Skeletal muscle satellite cell (primary cell): ENCODE measurements at regions not wholly inside any gene's neighbourhood (a gene's known extent, or its start where the extent isn't known, plus 50 kb on each side); places are given as distances from the start of the nearest gene placed in this dataset.

Experiments used
- H3K27me3 ChIP-seq: 2 replicates; pipeline ENCODE4 v1.7.0; 2013; ENCODE audit warnings: low read length; ENCODE audit not compliant: control insufficient read depth, insufficient read depth
- H3K36me3 ChIP-seq: 2 replicates; pipeline ENCODE4 v1.7.0; 2013; ENCODE audit warnings: mild to moderate bottlenecking, control low read depth, low read length; ENCODE audit not compliant: insufficient read depth
- H3K4me1 ChIP-seq: 2 replicates; pipeline ENCODE4 v1.7.0; 2013; ENCODE audit warnings: low read length; ENCODE audit not compliant: control insufficient read depth, insufficient read depth
- H3K4me2 ChIP-seq: 2 replicates; pipeline ENCODE4 v1.7.0; 2013; ENCODE audit warnings: mild to moderate bottlenecking, low read length
- H3K4me3 ChIP-seq: 2 replicates; pipeline ENCODE4 v1.7.0; 2013; ENCODE audit warnings: low read length
- H3K9ac ChIP-seq: 2 replicates; pipeline ENCODE4 v1.7.0; 2013; ENCODE audit warnings: mild to moderate bottlenecking, low read depth, low read length, moderate library complexity
- H3K9me3 ChIP-seq: replicated peaks from 2 replicates; pipeline ENCODE4 v1.7.0; 2013; ENCODE audit warnings: mild to moderate bottlenecking, control low read depth, low read length

GRCh38 chr22:22141031-22141430 lies 103.6 kb upstream of the VPREB1 start:
- Histone ChIP-seq H3K4me3 (no peak overlapping the region), H3K9me3 (no peaks in the 10 kb centered on the region), H3K4me1 (no peaks in the 10 kb centered on the region), H3K9ac (no peak overlapping the region), H3K36me3 (no peaks in the 10 kb centered on the region), H3K4me2 (no peak overlapping the region), H3K27me3 (peaks cover 61% of the 10 kb centered on the region)

DNA sequence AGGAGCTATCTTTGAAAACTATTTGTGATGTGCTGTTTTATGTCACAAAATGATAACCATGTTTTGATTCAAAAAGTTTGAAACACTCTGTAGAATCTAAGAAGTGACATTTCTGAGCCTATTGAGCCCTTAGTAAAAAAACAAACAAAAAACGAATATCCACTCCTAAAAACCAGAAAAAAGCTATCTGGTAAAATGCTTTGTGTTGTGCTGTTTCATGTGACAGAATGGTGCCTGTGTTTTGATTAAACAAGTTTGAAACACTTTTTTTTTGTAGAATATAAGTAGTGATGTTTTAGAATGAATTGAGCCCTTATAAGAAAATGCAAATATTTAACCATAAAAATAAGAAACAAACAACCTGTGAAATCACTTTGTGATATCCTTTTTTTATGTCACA lies 105.2 kb upstream of the VPREB1 start:
- Histone ChIP-seq H3K27me3 (peaks cover 71% of the 10 kb centered on the region), H3K9me3 (no peaks in the 10 kb centered on the region), H3K9ac (no peak overlapping the region), H3K4me2 (no peak overlapping the region), H3K36me3 (no peaks in the 10 kb centered on the region), H3K4me1 (no peaks in the 10 kb centered on the region), H3K4me3 (no peak overlapping the region)

- H3K36me3 ChIP-seq, result no peaks in the 10 kb centered on the region
- H3K4me2 ChIP-seq, result no peak overlapping the region
- H3K27me3 ChIP-seq, result peaks cover 67% of the 10 kb centered on the region
Observed at GRCh38 chr22:22138915-22139314, 105.7 kb upstream of the VPREB1 start.

DNA sequence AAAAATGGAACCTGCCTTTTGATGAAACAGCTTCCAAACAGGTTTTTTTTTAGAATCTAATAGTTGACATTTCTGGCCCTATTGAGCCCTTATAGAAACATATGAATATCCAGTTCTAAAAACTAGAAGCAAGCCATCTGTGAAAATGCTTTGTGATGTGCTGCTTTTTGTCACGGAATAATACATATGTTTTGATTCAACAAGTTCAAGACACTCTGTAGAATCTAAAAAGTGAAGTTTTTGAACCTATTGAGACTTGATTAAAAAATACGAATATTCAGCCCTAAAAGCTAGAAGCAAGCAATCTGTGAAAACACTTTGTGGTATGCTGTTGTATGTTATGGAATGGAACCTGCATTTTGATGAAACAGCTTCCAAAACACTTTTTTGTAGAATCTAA lies 106.7 kb upstream of the VPREB1 start:
- Histone ChIP-seq H3K27me3 (peaks cover 64% of the 10 kb centered on the region), H3K36me3 (no peaks in the 10 kb centered on the region), H3K4me3 (no peak overlapping the region), H3K4me2 (no peak overlapping the region), H3K9ac (no peak overlapping the region), H3K9me3 (no peaks in the 10 kb centered on the region), H3K4me1 (no peaks in the 10 kb centered on the region)

More at GRCh38 chr22:22138915-22139314, 105.7 kb upstream of the VPREB1 start:
- H3K9me3 ChIP-seq, result no peaks in the 10 kb centered on the region
- H3K4me1 ChIP-seq, result no peaks in the 10 kb centered on the region
- H3K9ac ChIP-seq, result no peak overlapping the region
- H3K4me3 ChIP-seq, result no peak overlapping the region

DNA sequence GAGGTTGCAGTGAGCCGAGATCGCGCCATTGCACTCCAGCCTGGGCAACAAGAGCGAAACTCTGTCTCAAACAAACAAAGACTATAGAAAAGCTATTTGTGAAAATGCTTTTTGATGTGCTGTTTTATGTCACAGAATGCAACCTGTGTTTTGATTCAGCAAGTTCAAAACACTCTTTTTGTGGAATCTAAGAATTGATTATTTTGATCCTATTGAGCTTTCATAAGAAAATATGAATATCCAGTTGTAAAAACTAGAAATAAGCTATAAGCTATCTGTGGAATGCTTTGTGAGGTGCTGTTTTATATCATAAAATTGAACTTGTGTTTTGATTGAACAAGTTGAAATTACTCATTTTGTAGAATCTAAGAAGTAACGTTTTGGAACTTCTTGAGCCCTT lies 110.7 kb upstream of the VPREB1 start:
- no peak overlapping the region for H3K4me2 ChIP-seq

GRCh38 chr22:22130953-22131608 lies 113.5 kb upstream of the VPREB1 start:
- Histone ChIP-seq H3K9ac (no peak overlapping the region), H3K4me1 (no peaks in the 10 kb centered on the region), H3K4me3 (no peak overlapping the region), H3K9me3 (no peaks in the 10 kb centered on the region), H3K27me3 (peaks cover 49% of the 10 kb centered on the region), H3K4me2 (no peak overlapping the region), H3K36me3 (no peaks in the 10 kb centered on the region)

More for the DNA sequence above, 110.7 kb upstream of the VPREB1 start:
- H3K9me3 ChIP-seq, result no peaks in the 10 kb centered on the region
- peaks cover 53% of the 10 kb centered on the region for H3K27me3 ChIP-seq
- H3K4me1 ChIP-seq, result no peaks in the 10 kb centered on the region
- no peak overlapping the region for H3K4me3 ChIP-seq
- H3K36me3 ChIP-seq, result no peaks in the 10 kb centered on the region
- H3K9ac ChIP-seq, result no peak overlapping the region

DNA sequence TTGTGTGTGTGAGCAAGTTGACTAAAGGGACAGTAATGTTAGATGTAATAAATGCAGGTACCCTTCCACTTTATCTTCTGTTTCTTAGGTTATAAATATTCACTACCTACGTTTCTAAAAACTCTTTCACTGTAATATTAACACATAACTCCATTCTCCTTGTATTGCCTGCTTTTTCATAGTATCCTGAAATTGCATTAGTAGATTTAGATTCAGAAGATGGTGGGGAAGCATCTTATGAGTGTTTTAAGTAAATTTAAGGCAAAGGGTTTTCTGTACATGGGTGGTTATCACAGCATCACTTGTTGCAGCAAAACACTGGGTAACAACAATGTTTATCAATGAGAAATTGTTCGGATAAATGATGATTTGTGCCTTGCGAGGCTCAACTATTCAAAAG lies 115.2 kb upstream of the VPREB1 start:
- no peaks in the 10 kb centered on the region for H3K36me3 ChIP-seq
- H3K4me3 ChIP-seq, result no peak overlapping the region
- H3K4me2 ChIP-seq, result no peak overlapping the region

GRCh38 chr22:22128440-22128839 lies 116.1 kb upstream of the VPREB1 start:
- no peak overlapping the region for H3K4me3 ChIP-seq
- H3K9ac ChIP-seq, result no peak overlapping the region
- H3K27me3 ChIP-seq, result peaks cover 44% of the 10 kb centered on the region
- H3K36me3 ChIP-seq, result no peaks in the 10 kb centered on the region
- no peaks in the 10 kb centered on the region for H3K9me3 ChIP-seq
- no peaks in the 10 kb centered on the region for H3K4me1 ChIP-seq
- no peak overlapping the region for H3K4me2 ChIP-seq

More for the DNA sequence above, 115.2 kb upstream of the VPREB1 start:
- Histone ChIP-seq H3K4me1 (no peaks in the 10 kb centered on the region), H3K9me3 (no peaks in the 10 kb centered on the region), H3K27me3 (peaks cover 44% of the 10 kb centered on the region), H3K9ac (no peak overlapping the region)

- no peaks in the 10 kb centered on the region for H3K9me3 ChIP-seq
- H3K4me1 ChIP-seq, result no peaks in the 10 kb centered on the region
- H3K36me3 ChIP-seq, result no peaks in the 10 kb centered on the region
- no peak overlapping the region for H3K9ac ChIP-seq
- peaks cover 47% of the 10 kb centered on the region for H3K27me3 ChIP-seq
- no peak overlapping the region for H3K4me2 ChIP-seq
- H3K4me3 ChIP-seq, result no peak overlapping the region
Observed at GRCh38 chr22:22127100-22127499, 117.5 kb upstream of the VPREB1 start.

DNA sequence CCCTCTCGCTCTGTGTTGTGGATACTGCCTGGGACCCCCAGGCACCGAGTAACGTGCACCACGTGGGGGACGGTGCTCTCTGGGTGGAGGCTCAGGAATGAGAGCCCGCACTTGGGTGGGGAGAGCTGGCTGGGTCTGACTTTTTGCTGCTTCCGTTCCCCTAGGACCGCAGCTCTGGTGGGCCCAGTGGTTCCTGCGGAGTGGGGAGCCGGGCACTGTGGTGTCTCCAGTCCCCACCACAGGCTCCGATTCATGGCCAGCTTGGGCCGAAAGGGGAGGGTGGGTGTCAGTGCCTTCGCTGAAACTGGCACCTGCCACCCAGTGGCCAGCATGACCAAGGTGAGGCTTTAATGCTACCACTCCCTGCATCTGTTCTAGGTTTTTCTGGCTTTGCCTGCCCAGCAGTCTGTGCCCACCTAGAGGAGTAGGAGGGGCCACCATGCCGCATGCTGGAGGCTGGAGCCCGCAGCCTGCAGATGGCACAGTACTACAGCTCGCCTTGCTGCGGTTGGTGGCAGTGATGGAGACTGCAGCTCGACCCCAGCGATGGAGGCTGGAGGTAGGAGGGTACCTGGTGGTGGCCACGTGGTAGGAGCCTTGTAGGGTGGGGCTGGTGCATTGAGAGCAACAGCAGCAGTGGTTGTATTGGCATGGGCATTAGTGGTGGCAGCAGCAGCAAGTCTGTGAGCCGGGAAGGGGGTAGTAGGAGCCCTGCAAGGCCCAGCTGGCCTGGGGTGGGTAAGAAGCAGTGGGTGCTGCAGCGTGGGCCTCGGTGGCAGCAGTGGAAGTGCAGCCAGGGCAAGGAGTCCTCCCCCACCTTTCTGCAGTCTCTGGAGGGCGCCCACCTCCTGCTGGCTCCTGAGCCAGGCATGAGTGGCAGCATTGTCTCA lies 118.8 kb upstream of the VPREB1 start:
- Histone ChIP-seq H3K4me3 (no peak overlapping the region), H3K4me2 (no peak overlapping the region), H3K9ac (no peak overlapping the region), H3K27me3 (peaks cover 34% of the 10 kb centered on the region), H3K36me3 (no peaks in the 10 kb centered on the region), H3K4me1 (no peaks in the 10 kb centered on the region), H3K9me3 (no peaks in the 10 kb centered on the region)

DNA sequence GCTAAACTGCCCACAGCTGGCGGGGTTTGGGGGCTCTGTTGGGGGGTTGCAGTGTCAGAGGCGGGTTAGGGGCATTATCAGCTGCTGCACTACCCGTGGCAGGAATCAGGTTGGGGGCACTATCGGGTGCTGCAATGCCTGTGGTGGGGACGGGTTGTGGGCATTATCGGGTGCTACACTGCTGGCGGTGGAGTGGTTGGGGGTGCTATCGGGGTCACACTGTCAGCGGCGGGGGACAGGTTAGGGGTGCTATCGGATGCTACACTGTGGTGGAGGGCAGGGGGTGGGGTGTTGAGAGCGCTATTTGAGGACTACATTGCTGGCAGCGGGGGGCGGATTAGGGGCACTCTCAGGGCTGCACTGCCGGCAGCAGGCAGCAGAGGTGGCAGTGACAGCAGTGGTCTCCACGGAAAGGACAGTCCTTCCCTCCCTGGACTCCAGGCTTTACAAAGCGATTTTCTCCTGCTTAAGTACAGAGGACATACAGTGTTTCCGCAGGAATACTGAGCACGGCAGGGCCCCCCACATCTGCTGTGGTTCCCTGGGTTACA lies 119.5 kb upstream of the VPREB1 start:
- no peaks in the 10 kb centered on the region for H3K9me3 ChIP-seq
- no peak overlapping the region for H3K4me2 ChIP-seq
- H3K27me3 ChIP-seq, result peaks cover 29% of the 10 kb centered on the region
- H3K4me3 ChIP-seq, result no peak overlapping the region
- no peaks in the 10 kb centered on the region for H3K36me3 ChIP-seq
- no peaks in the 10 kb centered on the region for H3K4me1 ChIP-seq
- no peak overlapping the region for H3K9ac ChIP-seq
